Ectodermal cell (in vitro differentiated cells): ENCODE measurements at regions not wholly inside any gene's neighbourhood (a gene's known extent, or its start where the extent isn't known, plus 50 kb on each side); places are given as distances from the start of the nearest gene placed in this dataset.

Experiments
- H3K27ac ChIP-seq: 2 replicates; pipeline ENCODE4 v1.7.0; 2013; ENCODE audit warnings: mild to moderate bottlenecking, low read depth, low read length; ENCODE audit not compliant: insufficient read depth, poor library complexity, severe bottlenecking
- H3K27me3 ChIP-seq: 2 replicates; pipeline ENCODE4 v1.7.0; 2013; ENCODE audit warnings: mild to moderate bottlenecking, low read length; ENCODE audit not compliant: insufficient read depth, control insufficient read depth, poor library complexity, severe bottlenecking
- H3K36me3 ChIP-seq: one replicate; pipeline ENCODE4 v1.7.0; 2013; ENCODE audit warnings: low read length; ENCODE audit not compliant: control insufficient read depth, insufficient read depth
- H3K4me1 ChIP-seq: one replicate; pipeline ENCODE4 v1.7.0; 2013; ENCODE audit warnings: low read length; ENCODE audit not compliant: control insufficient read depth, insufficient read depth
- H3K4me3 ChIP-seq: 2 replicates; pipeline ENCODE4 v1.7.0; 2013; ENCODE audit warnings: low read depth, low read length, control low read depth; ENCODE audit not compliant: insufficient read depth
- H3K9me3 ChIP-seq: 2 replicates; pipeline ENCODE4 v1.7.0; 2013; ENCODE audit warnings: mild to moderate bottlenecking, low read length, moderate library complexity; ENCODE audit not compliant: control insufficient read depth
- WGBS, 2 experiments: methylation state at CpG; one replicate each; pipeline ENCODE4 v1.1.7; 2013; ENCODE audit warnings: missing lambda C conversion rate in 2 of 2; 5-methylcytosine and 5-hydroxymethylcytosine counted together

DNA sequence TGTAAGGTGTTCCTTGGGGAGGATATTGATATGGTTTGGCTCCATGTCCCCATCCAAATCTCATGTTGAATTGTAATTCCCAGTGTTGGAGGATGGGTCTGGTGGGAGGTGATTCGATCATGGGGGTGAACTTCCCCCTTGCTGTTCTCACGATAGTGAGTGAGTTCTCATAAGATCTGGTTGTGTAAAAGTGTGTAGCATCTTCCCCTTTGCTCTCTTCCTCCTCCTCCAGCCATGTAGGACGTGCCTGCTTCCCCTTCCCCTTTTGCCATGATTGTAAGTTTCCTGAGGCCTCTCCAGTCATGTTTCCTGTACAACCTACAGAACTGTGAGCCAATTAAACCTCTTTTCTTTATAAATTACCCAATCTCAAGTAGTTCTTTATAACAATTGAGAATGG lies 458.7 kb downstream of the LPIN1 start:
- no peak overlapping the region for H3K27ac ChIP-seq
- H3K4me1 ChIP-seq = no peaks in the 10 kb centered on the region
- H3K27me3 ChIP-seq = no peaks in the 10 kb centered on the region
- WGBS, 2 experiments = 85 to 95% methylated on average over 2 to 3 of the region's 3 CpGs
- H3K36me3 ChIP-seq = no peaks in the 10 kb centered on the region
- H3K4me3 ChIP-seq = no peak overlapping the region
- H3K9me3 ChIP-seq = no peaks in the 10 kb centered on the region

DNA sequence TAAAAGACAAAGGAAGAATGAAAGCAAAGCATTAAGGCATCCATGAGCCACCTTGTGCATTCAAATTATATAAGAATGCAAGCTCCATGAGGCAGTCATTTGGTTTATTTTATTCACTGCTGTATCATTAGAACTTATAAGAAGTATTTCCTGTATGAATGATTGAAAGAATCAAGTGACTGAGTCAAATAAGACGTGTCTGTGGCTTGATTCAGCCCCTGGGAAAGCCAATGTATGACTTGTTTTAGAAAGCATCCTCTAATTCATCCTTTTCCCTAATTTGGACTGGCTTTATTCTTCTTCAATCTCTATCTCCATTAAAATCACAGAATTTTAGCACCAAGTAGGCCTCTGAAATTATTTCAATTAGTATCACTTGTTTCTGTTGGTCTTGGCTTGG lies 461.1 kb downstream of the LPIN1 start:
- Histone ChIP-seq H3K27ac (no peak overlapping the region), H3K4me1 (no peaks in the 10 kb centered on the region), H3K36me3 (no peaks in the 10 kb centered on the region), H3K9me3 (no peaks in the 10 kb centered on the region), H3K27me3 (no peaks in the 10 kb centered on the region), H3K4me3 (no peak overlapping the region)
- 90 to 93% methylated on average over 1 of the region's 1 CpG for WGBS, 2 experiments

DNA sequence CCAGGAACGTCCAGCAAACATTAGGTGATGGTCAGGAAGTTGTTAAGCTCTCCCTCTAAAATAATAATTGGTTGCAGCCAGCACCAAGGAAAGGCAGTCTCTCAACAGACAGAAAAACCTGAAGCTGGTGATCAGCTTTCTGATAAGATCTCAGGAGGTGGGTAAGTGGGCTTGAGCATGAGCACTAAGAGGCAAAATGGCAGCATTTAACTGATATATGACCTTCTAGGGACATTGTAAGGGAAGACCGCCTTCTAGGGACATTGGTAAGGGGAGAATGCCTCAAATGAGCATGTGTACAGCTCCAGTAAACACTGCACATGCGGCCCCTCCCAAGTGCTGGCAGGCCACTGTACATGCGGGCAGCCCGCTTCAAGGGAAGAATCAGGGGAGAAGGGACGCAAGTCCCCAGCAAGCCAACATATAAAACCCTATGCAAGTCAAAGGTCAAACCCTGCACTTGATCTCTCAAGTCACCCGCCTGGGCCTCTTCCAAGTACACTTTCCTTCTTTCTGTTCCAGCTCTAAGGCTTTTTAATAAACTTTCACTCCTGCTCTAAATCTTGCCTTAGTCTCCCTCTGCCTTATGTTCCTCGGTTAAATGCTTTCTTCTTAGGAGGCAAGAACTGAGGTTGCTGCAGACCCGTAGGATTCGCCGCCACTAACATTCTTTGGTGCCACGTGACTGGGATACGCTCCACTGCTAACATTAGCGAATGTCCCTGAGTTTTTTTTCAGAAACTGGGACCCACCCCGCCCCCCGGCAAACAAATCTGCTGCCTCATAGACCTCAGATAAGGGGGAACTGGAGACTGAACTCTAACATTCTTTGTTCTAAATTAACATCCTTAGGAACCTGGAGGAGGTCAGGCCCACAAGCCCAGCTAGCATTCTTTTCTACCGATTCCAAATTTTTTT lies 463.8 kb downstream of the LPIN1 start:
- 93 to 96% methylated on average over 17 of the region's 17 CpGs for WGBS, 2 experiments
- Histone ChIP-seq H3K9me3 (no peaks in the 10 kb centered on the region), H3K27me3 (no peaks in the 10 kb centered on the region), H3K4me3 (no peak overlapping the region), H3K27ac (no peak overlapping the region), H3K36me3 (no peaks in the 10 kb centered on the region), H3K4me1 (no peaks in the 10 kb centered on the region)

DNA sequence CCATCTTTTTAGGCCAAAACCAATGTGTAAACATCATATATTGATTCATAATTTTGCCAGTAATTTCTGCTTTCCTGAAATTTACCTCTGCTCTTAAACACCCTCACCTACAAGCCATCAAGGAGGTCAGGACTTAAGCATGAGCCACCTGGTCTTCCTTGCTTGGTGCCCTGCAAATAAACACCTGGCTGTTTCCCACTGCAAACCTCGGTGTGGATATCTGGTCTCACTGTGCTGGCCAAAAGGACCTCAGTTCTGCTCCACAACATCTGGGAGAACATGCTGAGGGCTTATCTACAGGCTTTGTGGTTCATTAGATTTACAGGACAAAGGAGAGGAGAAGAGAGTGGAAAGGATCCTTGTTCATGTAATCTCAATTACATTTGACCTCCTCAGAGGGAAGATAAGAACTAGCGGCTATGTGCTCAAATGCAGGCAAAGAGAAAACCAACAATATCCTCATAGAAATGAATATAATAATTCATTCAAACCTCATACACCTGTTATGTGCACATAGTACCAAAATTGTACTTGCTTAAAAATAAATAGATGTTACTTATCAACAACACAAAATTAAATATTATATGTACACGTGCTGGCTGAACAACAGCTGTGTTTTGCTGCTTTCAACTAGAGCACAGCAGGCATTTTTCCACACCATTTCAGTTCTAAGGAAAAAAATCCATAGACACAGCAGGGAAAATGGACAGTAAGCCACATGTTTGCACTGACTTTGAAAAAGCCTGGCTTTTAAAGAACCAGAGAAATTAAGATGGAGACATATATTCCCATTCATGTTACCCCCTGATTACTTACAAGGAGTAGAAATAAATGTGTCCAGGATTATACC lies 465.1 kb downstream of the LPIN1 start:
- WGBS, 2 experiments = 85 to 91% methylated on average over 2 to 3 of the region's 3 CpGs
- Histone ChIP-seq H3K9me3 (no peaks in the 10 kb centered on the region), H3K4me3 (no peak overlapping the region), H3K36me3 (no peaks in the 10 kb centered on the region), H3K4me1 (no peaks in the 10 kb centered on the region), H3K27me3 (no peaks in the 10 kb centered on the region), H3K27ac (no peak overlapping the region)

GRCh38 chr2:12212841-12213597 lies 466.6 kb downstream of the LPIN1 start:
- WGBS, 2 experiments = 92% methylated on average over 5 to 6 of the region's 6 CpGs
- Histone ChIP-seq H3K9me3 (no peaks in the 10 kb centered on the region), H3K36me3 (no peaks in the 10 kb centered on the region), H3K27me3 (no peaks in the 10 kb centered on the region), H3K27ac (no peak overlapping the region), H3K4me3 (no peak overlapping the region), H3K4me1 (no peaks in the 10 kb centered on the region)

DNA sequence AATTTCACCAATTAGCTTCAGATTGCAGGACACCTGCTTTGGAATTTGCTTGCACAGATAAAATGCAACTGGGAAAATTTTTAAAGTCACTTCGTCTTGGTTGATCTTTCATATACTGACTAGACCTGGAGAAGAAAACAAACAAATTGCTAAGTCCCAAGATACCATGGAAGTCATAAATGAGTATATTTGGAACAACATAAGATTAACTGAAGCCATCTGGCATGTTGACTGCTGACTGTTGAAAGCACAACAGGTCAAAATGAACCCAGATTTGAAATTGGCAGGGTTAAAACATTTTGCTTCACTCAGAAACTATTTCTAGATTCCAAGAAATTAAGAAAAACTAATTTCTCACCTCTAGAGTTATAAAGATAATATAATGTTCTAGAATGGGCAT lies 470.7 kb downstream of the LPIN1 start:
- H3K4me3 ChIP-seq = no peak overlapping the region
- H3K27me3 ChIP-seq = no peaks in the 10 kb centered on the region
- H3K27ac ChIP-seq = no peak overlapping the region
- WGBS, 2 experiments = 91% methylated on average over 1 of the region's 1 CpG
- H3K9me3 ChIP-seq = no peaks in the 10 kb centered on the region
- H3K36me3 ChIP-seq = no peaks in the 10 kb centered on the region
- H3K4me1 ChIP-seq = no peaks in the 10 kb centered on the region

- H3K4me3 ChIP-seq = no peak overlapping the region
- H3K4me1 ChIP-seq = no peaks in the 10 kb centered on the region
- no peaks in the 10 kb centered on the region for H3K9me3 ChIP-seq
- no peaks in the 10 kb centered on the region for H3K36me3 ChIP-seq
- no peaks in the 10 kb centered on the region for H3K27me3 ChIP-seq
- 97 to 100% methylated on average over 7 to 8 of the region's 8 CpGs for WGBS, 2 experiments
- no peak overlapping the region for H3K27ac ChIP-seq
Observed at GRCh38 chr2:12219761-12220160, 473.3 kb downstream of the LPIN1 start.

GRCh38 chr2:12221584-12221983 lies 475.2 kb downstream of the LPIN1 start:
- H3K9me3 ChIP-seq = no peaks in the 10 kb centered on the region
- no peaks in the 10 kb centered on the region for H3K36me3 ChIP-seq
- H3K27ac ChIP-seq = no peak overlapping the region
- H3K27me3 ChIP-seq = no peaks in the 10 kb centered on the region
- no peaks in the 10 kb centered on the region for H3K4me1 ChIP-seq
- 91 to 100% methylated on average over 2 of the region's 2 CpGs for WGBS, 2 experiments
- no peak overlapping the region for H3K4me3 ChIP-seq

DNA sequence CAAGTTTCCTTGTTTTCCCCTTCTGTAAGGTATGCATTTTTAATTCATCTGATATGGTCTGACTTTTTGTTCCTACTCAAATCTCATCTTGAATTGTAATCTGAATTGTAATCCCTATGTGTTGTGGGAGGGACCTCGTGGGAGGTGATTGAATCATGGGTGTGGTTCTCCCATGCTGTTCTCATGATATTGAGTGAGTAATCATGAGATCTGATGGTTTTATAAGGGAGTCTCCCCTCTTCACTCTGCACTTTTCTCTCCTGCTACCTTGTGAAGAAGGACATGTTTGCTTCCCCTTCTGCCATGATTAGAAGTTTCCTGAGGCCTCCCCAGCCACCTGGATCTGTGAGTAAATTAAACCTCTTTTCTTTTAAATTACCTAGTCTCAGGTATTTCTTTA lies 476.1 kb downstream of the LPIN1 start:
- no peak overlapping the region for H3K27ac ChIP-seq
- H3K36me3 ChIP-seq = no peaks in the 10 kb centered on the region
- H3K27me3 ChIP-seq = no peaks in the 10 kb centered on the region
- 91 to 100% methylated on average over 1 of the region's 1 CpG for WGBS, 2 experiments
- no peaks in the 10 kb centered on the region for H3K4me1 ChIP-seq
- no peak overlapping the region for H3K4me3 ChIP-seq
- no peaks in the 10 kb centered on the region for H3K9me3 ChIP-seq

- H3K4me3 ChIP-seq = no peak overlapping the region
Observed at GRCh38 chr2:12223732-12224131, 477.3 kb downstream of the LPIN1 start.

More at GRCh38 chr2:12223732-12224131, 477.3 kb downstream of the LPIN1 start:
- H3K27ac ChIP-seq = no peak overlapping the region
- no peaks in the 10 kb centered on the region for H3K9me3 ChIP-seq
- H3K4me1 ChIP-seq = no peaks in the 10 kb centered on the region
- 93 to 95% methylated on average over 6 of the region's 6 CpGs for WGBS, 2 experiments
- no peaks in the 10 kb centered on the region for H3K27me3 ChIP-seq
- H3K36me3 ChIP-seq = no peaks in the 10 kb centered on the region
